GF-D8 (cell line): ENCODE measurements at regions not wholly inside any gene's neighbourhood (a gene's known extent, or its start where the extent isn't known, plus 50 kb on each side); places are given as distances from the start of the nearest gene placed in this dataset.

Experiments
- DNase-seq: peaks from one replicate; lab custom pipeline; 2025; lab: John Stamatoyannopoulos, UW

DNA sequence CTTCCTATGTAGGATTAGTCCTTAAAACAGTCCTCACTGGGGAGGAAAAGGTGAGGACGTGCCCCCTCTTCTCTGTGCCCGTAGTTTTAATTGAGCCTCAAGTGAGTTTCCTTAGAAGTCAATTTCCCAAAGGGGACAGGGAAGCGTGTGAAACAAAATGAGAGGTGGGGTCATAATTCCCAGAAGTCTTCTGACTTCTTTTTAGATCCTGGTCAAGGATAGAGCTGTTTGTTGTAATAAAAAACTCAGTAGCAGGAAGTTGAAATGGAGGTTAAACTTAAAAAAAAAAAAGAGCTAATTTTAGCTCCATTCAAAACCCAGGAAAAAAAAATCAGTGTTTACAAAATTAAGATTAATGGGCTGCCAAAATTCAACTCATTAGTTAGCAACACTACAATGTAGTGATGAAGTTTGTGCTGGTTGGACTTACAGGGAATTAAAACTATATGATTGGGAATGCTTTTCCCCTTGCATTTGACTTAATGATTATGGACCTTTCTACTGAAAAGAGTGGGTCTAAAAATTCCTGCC, 158.3 kb upstream of the MEF2C start:
- no peak for DNase-seq

GRCh38 chr5:89036704-89037489, 153.9 kb upstream of the MEF2C start:
- no peak for DNase-seq

DNA sequence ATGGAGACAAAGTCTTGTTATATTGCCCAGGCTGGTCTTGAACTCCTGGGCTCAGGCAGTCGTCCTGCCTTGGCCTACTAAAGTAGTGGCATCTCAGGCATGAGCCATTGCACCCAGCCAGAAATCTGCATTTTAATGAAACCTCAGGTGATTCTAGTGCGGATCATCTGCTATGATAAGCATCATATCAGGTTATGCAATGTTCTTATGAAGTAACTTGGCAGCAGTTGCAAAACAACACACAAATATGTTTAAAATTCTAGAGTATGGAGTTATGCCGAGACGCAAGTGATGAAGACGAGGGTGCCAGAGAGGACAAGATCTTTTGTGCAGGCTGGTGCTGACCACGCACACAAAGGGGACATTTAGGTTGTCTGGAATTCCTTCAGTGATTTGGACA, 153.2 kb upstream of the MEF2C start:
- DNase-seq, result no peak

DNA sequence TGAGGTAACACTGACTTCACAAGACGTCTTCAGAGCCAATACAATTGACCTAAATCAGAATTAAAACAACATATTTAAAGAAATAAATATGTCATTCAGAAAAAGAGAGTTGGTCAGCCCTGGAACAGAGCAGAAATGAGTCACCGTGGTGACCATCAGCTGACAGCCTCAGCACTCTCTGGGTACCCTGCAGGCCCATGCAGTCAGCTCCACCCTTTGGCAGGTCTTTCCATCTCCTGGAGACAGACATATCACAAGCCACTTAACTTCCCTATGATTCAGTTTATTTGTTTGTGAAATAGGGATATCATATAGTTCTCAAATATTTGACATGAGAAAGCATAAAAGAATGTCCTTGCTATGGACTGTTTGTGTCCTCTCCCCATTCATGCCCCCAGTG, 151.6 kb upstream of the MEF2C start:
- no peak for DNase-seq

DNA sequence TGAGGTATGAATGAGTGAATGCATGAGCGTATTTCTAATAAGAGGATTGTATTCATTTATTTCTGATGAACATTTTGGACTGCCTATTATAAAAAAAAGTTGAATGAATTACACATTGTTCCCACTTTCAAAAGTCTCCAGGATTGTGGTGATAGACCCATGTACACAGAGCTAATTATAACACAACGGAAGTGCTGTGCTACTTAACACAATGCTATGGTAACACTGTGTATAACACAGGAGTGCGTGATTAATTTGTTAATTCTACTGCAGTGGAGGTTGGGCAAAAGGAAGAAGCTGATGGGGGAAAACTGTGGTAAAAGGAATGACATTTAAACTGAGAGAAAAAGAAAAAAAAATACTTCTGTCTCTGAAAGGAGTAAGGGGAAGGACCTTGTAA, 147.8 kb upstream of the MEF2C start:
- no peak for DNase-seq

GRCh38 chr5:89028595-89029285, 145.8 kb upstream of the MEF2C start:
- DNase-seq, result no peak

DNA sequence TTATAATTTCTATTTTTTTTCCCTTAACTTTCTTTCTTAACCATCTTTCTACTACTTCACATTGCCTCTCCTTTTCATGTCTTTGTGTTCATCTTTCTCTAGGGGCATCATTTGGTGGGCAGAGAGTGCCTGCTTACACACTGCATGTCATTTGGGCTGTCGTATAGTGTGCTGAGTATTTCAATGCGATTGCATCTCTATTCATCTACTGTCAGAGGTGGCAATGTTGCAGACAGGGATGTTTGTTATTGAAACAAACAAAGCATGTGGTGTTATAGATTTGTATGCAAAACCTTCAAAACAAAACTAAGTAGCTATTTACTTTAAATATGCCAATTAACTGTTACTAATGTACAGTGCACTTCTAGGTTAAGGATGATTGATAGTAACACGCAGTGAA, 141.1 kb upstream of the MEF2C start:
- DNase-seq, result no peak

DNA sequence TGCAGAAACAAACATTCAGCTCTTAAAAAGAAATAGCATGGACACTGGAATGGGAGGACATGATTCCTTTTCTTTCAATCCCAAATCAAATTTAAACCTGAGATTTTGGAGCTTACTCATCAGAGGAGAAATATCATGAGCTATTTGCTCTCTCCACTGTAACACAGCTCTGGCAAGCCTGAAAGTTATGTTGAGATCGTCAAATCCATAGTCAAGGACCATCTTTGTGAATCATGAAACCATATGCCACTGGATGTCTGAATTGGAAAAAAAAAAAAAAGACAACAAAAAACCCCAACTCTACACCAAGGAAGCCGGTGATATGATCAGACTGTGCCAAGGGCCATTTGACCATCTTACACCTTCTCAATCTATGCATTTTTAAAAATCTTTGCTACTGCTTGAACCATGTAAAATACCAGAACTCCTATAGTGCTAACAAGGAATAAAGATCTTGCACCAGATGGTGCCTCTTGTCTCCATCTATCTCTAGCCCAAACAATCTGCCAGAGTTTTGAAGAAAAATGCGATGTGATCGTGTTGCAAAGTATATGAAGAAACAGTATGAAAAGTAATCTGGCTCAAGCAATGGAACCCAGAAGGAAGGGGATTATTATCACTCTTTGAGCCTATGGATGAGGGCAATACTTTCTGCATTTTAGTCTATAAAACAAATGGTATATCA, 138.1 kb upstream of the MEF2C start:
- no peak for DNase-seq

DNA sequence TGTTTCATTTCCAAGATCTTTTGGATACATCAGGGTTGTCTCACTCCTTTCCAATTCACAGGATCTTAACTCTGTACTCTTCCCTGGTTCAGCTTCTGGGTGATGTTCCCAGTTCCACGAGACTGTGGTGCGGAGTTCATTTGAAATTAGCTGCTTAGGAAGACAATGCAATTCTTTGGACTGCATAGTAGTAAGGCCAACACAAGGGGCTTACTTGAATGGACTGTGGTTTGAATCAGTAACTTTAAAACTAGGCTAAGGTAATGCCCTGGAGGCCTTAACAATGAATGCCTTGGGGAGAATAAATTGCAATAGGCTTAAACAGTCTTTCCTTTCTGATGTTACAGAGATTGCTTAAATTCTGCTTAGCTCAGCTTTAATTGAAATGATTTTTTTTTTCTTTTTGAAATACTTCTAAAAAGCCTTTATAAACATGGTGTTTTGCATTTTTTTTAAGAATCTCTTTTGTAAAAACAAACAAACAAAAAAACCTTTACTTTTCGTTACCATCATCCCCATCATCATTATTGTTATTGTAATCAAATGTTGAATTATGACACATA, 133.8 kb upstream of the MEF2C start:
- no peak for DNase-seq

DNA sequence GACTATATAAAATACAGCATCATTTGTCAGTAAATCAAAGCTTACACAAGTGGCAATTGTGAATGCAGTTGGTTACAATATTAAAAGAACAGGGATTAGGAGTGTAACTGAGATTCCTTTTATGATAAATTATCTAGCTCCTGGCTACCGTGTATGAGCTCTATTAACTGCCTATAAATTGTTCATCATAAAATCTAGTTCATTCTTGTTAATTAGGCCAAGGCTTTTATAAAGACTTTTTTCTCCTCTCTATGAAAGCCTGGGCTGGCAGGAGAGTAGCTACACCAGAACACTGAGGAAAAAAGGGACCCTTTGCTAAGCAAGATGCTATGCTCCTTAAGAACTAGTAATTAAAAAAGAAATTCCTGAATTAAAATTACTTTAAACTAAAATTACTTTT, 132.4 kb upstream of the MEF2C start:
- no peak for DNase-seq

- no peak for DNase-seq
Observed at GRCh38 chr5:89011778-89012711, 129.1 kb upstream of the MEF2C start.

DNA sequence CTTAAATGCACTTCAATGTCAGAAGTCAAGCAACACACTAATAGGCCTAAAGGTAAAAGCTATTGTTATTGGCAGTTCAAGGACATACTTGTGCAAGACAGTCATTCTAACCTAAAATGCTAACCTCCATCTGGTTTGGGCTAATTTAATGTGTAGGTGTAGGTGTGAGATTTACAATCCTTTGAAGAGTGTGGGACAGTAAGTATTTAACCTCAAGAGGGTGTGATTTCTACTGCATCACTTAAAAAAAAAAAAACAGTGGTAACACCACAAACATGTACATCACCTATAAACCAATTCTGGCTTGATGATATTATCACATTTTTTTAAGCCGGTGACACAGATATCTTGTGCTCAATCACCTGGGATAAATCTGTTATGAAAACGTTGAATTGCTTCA, 127.5 kb upstream of the MEF2C start:
- no peak for DNase-seq

- DNase-seq, result no peak
Observed at GRCh38 chr5:89008291-89008690, 125.3 kb upstream of the MEF2C start.

DNA sequence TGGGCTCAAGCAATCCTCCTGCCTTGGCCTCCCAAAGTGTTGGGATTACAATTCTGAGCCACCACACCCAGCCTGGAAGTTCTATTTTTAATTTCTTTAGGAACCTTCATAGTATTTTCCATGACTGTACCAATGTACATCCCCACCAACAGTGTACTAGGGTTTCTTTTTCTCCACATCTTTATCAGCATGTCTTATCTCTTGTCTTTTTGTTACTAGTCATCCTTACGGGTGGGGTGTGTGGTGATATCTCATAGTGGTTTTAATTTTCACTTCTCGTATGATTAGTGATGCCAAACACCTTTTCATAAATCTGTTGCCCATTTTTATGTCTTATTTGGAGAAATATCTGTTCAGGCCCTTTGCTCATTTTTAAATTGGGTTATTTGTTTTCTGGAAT, 123.0 kb upstream of the MEF2C start:
- no peak for DNase-seq

- no peak for DNase-seq
Observed at GRCh38 chr5:89004379-89004778, 121.4 kb upstream of the MEF2C start.

- DNase-seq, result no peak
Observed at GRCh38 chr5:89003563-89004036, 120.6 kb upstream of the MEF2C start.

DNA sequence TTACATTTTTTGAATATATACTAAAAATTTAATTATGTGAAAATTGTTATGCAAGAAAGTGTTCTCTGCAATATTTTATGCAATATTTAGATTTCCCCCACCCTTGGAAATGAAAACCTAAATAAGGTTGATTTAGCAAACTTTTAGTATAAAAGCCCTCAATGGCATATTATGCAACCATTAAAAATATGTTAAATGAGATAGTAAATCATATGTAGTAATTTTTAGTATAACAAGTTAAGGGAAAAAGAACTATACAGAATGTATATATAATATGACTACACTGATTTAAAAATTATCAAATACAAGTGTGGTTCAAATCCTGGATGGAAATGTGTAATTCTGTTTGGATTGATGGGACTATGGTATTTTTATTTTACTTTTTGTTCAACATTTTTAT, 116.9 kb upstream of the MEF2C start:
- no peak for DNase-seq

DNA sequence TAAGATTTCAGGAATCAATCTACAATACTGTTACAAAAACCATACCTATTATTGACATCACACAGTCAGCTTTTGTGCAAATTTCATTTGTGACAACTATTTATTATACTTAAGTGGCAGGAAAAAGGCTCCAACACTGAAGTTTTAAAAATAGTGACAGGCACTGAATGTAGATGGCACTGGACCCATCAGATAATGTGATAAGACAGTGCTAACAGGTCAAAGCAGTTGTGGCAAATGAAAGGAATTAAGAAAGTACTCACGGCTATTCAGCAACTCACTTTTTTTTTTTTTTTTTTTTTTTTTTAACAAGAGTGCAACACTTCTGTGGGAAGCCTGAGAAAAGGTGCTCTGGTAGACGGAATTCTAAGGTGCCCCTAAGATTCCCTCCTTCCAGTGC, 115.0 kb upstream of the MEF2C start:
- DNase-seq, result no peak

DNA sequence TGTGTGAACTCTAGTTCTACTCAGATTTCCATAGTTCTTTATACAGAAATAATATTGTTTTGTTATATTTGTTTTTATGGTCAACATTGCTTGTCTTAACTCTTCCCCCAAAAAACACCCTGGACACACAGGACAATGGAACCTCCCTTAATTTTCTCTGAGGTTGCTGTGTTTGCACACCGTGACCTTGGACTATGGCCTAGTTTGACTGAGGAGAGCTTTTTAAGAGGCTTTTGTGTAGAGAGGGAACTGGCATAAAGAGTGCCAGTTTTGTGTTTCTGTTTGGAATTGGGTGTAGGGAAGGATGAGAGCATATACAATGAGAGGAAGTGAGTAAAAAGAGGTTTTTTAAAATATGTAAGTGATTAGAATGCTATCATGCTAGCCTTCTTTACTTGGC, 101.1 kb upstream of the MEF2C start:
- no peak for DNase-seq

GRCh38 chr5:88979726-88980125, 96.7 kb upstream of the MEF2C start:
- no peak for DNase-seq

DNA sequence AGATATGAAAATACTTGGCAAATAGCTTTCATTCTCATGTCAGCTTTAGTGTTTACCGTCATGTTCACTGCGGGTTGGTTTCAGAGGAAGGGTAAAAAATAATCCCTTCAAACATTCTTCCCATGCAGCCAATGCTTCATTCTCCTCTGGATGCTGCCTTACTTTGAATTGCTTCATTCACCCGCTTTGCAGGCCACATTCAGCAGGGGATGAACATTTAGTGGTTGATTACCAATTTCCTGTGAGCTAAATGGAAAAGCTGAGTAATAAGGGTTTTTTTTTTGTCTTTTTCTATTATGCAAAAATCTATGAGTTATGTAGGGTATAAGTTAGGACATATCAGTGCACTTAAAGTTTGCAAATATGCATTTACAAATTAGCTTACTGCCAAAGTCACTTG, 96.3 kb upstream of the MEF2C start:
- no peak for DNase-seq
